GM19035 (cell line): ENCODE measurements at regions not wholly inside any gene's neighbourhood (a gene's known extent, or its start where the extent isn't known, plus 50 kb on each side); places are given as distances from the start of the nearest gene placed in this dataset.

Experiments
- ATAC-seq: cut with Tn5 transposase; IDR thresholded peaks from one replicate; pipeline ENCODE4 v1.9.1; 2021; ENCODE audit not compliant: unreplicated experiment

DNA sequence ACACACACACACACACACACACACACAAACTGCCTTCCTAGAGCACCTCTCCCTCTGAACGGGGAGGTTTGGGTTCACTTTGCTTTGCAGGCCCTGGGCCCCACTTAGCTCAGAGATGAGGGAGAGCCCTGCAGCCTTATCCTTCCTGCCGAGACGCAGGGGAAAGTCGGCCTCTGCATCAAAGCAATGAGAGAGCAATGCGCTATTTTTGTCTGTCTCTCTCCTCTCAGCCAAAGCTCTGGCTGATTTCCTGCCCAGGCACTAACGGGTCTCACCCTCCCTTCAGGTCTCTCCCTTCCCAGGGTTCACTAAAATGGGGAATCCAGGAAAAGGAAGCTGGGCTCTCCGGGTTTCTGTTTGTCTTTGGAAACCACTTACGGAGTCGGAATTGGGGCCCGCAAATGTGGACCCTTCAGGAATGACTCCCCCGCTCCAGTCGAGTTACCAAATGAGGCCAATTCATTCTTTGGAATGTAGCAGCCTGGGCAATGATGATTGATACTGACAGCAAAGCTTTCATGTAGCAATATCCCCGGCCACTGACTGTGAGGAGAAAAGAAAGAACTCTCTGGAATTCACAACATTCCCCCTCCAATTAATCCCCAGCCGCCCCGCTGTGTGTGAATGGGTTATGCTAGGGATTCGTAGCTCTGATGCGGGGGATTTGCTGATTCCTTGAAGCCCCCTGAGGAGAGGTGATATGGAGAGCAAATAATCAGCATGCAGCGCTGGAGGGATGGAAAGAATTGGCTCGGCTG is 61.5 kb upstream of the WLS start:
- ATAC-seq: no peak

DNA sequence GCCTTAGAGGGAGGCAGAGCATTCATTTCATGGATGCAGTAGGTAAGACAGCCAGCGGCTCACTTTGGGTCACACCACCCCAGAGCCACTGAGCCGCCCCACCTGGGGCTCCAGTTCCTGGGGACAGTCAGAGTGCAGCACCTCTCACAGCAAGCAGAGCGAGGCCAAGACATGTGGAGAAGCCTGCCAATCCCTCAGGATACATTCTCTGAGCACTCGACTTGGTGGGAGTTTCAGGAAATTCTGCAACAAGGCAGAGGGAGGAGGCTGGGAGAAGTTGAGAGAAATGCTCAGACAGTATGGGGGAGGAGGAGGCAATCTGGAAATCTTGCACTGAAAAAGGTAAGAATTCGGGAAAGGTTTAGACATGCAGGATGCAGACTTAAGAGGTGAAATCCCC is 60.8 kb upstream of the WLS start:
- no peak for ATAC-seq

DNA sequence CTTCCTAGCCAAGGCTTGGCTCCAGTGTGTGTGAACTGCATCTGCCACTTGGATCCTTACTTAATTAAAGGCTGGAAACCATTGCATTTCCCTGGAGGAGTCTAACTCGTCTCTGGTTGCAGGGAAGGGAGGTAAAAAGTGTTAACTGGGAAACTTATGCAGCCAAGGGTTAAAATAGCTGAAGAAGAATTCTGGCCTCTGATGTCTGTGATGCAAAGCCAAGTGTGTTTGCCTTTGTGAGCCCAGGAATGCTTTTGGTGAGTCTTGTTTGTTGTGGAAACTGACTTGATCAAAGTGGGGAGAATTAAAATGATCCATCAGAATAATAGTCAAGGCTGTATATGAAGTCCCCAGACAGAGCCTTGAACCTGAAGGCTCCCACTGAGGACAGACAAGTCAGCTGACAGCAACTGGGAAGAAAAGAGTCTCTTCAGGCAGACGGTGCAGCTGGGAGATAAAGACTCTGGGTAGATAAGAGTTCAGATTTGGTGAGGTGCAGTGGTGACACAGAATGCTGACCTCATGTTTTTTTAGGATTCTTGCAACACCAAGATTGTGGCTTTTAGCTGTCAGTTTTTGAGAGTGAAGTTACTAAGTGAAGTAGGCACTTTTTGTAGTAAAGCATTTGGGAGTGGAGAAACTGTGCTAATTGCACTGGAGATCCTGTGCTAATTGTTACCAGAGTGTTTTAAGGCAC is 59.5 kb upstream of the WLS start:
- ATAC-seq: no peak

DNA sequence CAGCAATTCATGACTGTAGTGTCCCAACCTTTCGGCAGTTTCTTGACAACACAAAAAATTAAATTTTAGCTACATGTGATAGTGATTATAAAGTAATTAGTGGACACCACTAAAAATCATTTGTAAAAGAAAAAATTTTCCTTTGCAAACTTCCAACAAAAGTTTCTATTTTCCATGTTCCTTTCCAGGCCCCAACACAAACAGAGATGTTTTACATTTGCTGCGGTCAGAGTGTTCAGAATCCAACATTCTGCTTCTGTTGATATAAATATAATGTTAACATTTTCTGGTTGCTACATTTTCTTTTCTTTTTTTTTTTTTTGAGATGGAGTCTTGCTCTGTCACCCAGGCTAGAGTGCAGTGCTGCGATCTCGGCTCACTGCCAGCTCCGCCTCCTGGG is 54.9 kb upstream of the WLS start:
- ATAC-seq: no peak

DNA sequence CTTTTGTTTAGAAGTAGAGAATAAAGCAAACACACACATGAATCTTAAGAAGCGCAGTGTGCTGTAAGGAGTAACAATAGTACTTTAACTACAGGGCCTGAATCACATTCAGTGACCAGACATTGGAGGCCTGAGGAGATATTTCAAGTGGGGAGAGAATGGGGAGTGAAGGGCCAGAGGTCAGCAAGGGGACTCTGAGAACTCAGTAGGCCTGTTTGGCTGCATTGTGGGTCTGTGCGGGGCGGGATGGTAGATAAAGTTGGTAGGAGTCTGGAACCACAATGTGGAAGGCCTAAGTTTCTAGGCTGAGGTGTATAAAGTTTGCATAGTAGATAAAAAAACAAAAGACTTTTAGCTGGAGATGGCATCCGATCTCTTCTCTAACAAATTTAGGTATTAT is 52.7 kb upstream of the WLS start:
- no peak for ATAC-seq

DNA sequence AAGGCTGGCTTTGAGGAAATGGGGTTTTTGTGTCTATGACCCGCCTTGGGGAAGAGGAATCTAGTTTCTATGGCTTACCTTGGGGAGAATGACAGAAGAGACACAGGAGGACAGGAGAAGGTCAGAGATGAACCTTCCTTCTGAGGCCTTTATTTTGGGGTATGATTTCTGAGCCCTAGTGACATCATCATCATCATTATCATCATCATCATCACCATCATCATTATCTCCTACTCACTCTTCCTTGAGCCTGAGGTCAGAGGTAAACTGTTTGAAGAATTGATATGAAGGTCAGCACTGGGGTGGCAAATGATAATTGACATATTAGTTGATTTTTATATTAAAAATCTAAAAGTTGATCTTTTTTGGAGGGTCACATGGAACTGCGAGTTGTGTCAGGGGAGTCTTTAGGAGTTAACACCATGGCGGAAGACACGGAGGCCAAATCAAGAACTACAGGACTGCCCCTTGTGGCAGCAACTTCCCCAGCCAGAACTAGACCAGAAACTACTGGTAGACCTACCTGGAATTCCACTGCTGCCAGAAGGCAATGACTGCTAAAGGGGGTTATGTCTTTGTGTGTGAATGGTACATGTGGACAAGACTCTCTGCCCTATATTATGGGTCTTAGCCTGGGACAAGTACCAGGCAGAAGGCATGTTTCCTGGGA is 49.8 kb upstream of the WLS start:
- no peak for ATAC-seq
